Activated CD4-positive, alpha-beta T cell treated with anti-CD3 and anti-CD28 coated beads for 48 hours (primary cell): ENCODE measurements at regions not wholly inside any gene's neighbourhood (a gene's known extent, or its start where the extent isn't known, plus 50 kb on each side); places are given as distances from the start of the nearest gene placed in this dataset.

Experiments used
- DNase-seq: peaks from one replicate; pipeline ENCODE4 v3.0.0-alpha.2; 2020

DNA sequence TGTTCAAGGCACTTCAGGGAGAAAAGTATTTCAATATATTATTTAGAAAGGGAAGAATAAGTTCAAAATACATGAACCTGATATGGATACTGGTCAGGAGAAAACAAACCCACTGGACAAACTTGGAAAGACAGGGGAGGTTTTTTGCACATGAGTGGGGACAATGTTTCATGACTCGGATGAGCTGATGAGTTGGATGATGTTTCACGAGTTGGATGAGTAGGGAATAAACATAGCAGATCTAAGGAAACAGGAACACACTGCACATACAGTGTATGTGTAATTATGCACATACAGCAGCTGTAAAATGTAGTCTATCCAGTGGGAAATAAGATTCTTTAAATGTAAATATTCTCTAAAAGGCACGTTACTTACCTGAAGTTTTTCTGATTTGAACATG, 682.9 kb upstream of the ADAMTS5 start:
- DNase-seq, result no peak

DNA sequence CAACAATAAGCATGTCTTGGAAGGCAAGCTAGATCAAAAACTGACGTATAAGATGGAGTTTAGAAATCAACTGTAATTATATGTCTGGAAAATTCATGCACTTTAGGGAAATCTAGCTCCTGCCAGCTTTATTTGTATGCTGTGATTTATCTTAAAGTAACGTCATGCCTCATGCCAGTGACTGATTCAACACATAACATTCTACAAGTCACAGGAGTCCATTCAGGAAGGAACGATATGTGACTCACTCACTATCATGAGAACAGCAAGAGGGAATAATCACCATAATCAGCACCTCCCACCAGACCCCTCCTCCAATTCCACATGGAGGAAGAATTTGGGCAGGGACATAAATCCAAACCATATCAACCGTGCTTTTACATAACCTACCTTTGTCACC, 682.4 kb upstream of the ADAMTS5 start:
- DNase-seq, result no peak

DNA sequence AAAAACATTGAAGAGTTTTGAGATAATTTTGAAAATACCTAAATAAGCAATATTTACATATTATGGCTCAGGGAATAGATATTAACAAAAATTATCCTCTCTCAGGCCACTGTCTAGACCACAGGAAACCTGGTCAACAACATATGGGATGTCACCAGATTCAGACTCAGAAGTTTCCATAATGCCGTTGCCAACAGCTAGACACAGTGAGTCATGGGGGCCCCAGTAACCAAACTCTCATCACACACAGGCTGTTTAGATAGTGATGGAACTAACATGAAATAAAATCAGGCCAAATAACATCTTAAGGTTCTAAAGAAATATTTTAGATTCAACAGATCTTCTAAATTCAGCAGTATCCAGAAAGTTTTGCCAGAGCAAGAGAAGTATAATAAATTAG, 681.7 kb upstream of the ADAMTS5 start:
- no peak for DNase-seq

DNA sequence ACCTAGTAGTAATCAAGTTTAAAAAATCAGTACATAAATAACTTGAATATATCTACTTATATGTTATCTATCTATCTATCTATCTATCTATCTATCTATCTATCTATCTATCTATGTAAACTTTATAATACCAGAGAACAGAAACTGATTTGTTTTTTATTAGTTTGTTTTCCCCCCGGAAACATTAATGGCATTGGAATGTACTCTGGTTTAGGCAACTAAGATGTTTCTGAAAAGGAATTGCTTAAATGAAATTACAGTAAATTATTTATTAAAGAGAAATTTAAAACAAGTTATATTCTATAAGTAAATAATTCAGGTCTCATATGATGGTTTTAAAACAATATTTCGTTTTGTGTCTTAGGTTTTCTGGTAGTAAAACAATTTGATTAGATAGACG, 681.0 kb upstream of the ADAMTS5 start:
- no peak for DNase-seq

DNA sequence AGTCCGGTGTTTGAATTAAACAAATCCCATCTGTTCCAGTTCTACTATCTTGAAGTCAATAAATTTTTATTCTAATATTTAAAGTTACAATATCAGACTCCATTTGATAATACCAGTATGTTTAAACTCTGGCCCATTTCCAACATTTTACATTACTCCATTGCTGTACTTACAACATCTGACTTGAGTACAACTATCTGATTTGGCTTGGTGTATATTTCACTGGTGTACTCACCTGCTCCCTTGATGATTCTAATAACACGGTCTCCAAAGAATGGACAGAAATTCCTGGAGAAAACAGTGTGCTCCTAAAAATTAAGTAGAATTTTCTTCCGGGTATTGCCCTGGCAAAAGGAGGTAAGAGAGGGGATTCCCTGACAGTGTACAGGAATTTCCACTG, 680.5 kb upstream of the ADAMTS5 start:
- DNase-seq, result no peak

DNA sequence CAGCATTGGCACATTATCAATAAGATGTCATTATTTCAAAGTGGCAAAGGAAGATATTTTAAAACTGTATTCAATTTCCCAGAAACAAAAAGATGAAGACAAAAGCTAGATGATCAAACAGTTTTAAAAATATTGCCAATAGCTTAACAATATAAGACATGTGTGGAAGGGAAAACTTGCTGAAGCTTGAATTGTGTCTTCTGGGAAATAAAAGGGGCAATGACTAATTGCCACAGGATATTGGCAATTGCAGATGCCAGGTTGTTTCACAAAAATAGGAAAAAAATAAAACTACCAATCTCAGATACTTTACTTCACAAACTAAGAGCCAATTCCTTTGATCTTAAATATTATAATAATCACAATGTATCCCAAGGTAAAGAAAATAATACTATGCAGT, 679.8 kb upstream of the ADAMTS5 start:
- DNase-seq, result no peak

DNA sequence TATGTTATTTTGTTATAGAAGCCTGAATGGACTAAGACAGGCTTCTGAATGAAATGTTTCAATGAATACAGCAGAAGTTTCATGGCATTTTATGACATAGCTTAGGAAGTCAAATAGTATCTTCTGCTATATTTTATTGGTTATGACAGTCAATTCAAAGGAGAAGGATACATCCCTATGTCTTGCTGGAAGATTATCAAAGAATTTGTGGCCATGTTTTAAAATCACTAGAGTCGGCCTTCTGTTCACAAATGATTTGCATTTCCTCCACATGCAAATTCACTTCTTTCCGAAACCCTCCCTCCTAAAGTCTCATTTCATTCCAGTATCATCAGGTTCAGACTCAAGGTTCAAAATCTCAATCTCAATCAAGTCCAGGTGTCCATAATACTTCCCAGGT, 679.2 kb upstream of the ADAMTS5 start:
- no peak for DNase-seq

DNA sequence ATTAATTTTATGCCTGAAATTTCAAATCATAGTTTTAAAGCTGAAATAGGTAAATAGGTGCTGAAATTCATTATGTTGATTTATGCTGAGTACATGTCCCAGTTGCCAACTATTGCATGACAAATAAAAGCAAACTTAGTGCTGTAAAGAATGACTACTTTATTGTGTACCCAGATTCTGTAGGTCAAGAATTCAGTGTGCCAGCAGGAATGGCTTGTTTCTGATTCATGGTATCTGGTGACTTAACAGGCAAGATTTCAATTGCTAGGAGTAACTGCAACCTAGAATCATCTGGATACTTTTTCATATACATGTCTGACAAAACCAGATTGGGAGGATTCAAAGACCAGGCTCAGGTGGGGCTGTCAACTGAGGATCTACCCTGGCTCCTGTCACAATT, 678.4 kb upstream of the ADAMTS5 start:
- no peak for DNase-seq

DNA sequence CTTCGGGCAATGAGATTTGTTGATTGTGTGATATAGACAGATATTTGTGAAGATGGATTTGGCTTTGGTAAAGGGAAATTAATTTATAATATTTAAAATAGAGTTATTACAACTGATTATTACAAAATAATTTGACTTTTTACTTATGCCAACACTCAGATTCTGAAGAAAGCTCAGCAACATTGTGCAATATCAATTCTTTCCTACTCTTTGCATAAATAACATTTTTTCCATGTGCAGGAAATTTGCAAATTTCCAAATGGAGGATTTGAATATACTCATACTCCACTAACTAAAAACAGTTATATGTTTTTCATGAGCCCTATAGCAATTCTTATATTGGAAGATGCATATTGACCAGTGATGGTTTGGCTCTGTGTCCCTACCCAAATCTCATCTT, 676.4 kb upstream of the ADAMTS5 start:
- DNase-seq, result no peak

DNA sequence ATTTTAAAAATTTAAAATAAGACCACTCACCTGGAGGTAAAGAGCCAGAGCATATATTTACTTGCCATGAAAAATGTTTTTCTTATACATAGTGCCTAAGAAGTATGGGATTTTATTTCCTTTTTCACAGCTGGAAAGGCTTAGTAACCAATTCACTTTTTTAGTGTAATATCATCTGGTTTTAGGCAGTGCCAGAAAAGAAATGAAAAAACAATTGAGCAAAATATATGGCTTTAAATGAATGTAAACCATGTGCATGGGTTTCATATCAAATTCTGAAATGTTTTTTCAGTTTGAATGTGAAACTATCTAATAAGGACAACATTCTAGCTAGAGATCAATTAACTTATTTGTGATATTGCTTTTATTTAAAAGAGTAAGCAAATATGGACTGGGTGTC, 672.4 kb upstream of the ADAMTS5 start:
- DNase-seq, result no peak

DNA sequence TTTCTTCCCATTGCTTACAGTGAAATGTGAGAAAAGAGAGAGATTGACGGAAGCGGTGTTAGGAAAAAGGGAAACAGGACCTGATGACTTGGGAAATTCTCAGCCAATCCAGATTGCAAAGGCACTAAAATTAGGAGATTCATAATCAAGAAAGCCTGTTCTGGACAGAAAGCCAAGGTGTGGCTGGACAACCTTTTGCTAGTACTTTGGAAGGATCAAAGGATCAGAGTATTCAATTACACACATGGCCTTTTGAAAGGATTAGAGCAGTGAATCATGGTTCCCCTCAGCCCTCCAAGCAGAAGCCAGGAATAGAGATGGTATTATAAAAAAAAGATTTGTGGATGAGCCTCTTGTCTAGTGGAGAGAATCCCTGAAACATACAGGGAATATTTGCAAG, 669.8 kb upstream of the ADAMTS5 start:
- no peak for DNase-seq

DNA sequence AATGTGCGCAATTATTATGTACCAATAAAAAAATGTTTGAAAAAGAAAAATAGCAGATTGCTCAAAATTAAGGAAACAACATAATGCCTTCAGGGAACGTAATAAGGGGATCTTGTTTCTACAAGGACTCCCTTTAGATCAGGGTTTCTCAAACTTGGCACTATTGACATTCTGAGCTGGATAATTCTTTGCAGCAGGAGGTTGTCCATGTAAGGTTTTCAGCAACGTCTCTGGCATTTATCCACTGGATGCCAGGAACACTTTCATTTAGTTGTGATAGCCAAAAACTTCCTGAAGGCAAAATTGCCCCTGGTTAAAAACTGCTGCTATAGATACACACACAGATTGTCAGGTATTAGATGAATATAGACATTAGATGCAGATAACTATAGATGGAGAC, 666.7 kb upstream of the ADAMTS5 start:
- no peak for DNase-seq

DNA sequence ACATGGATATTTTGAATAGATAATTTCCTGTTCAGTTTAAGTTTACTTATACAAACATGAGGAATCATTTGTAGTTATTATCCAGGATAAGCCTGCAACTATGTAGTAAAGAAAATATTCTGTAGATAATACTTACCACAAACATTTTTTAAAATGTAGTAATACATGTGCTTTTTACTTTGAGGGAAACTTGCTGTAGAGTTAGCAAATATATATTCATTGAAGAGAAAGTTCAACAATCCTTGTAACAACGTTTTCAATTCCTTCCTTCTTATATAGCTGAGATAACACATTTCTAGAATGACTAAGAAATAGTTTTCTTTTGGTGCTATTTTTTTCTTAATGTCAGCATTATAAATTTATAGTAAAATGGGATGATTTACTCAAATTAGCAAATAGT, 664.6 kb upstream of the ADAMTS5 start:
- no peak for DNase-seq

DNA sequence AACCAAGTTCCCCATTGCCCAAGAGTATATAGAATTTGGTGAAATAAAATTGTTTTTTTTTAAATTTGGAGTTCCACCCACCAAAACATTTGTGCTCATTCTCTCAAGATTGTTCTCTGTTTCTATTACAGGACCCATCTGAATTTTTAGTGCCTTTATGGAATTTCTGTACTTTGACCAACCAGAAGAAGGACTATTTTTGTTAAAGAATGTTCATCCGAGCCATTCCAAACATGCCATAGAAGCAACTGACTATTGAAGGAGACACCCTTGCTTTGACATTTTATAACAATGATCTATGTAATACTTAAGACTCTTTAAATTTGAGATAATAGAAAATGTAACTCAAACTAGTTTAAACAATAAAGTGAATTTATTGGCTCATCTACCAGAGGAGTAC, 655.7 kb upstream of the ADAMTS5 start:
- DNase-seq, result no peak

DNA sequence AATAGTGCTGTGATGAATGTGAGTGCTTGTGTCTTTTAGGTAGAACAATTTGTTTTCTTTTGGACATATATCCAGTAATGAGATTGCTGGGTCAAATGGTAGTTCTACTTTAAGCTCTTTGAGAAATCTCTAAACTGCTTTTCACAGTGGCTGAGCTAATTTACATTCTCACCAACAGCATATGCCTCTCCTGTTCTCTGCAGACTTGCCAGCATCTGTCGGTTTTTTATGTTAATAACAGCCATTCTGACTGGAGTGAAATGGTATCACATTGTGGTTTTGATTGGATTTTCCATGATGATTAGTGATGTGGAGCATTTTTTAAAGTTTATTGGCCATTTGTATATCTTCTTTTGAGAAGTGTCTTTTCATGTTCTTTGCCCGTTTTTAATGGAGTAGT, 647.3 kb upstream of the ADAMTS5 start:
- DNase-seq, result no peak

DNA sequence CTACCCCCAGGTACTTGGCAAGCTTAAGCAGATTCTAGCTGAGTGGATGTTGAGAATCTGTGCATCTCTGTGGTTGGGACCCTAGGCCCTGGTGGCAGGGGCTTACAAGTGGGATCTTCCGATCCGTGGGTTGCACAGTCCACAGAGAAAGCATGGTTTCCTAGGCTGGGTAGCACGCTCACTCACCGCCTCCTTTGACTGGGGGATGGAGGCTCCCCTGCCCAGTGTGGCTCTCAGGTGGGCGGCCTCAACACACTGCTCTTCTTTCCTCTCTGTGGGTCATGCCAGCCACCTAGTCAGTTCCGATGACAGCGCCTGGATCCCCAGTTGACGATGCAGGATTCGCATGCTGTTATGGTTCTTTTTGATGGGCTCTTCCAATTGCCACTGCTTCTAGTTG, 639.5 kb upstream of the ADAMTS5 start:
- DNase-seq, result no peak

DNA sequence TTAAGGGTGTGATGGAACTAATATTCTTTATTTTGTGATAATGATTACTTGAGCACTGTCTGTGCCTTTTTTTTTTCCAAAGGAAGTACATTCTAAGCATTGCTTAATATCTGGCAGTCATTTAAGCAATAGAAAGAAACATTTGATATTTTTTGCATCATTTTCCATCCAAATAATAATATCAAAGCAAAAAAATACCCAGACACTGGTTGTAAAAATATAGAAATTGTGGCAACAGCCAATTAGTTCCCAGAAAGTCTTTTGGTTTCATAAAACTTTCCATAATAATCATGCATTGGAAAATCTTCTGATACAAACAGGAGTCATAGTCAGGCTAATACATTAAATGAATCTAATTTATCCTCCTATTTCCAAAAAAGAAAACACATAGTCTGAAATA, 629.3 kb upstream of the ADAMTS5 start:
- no peak for DNase-seq

DNA sequence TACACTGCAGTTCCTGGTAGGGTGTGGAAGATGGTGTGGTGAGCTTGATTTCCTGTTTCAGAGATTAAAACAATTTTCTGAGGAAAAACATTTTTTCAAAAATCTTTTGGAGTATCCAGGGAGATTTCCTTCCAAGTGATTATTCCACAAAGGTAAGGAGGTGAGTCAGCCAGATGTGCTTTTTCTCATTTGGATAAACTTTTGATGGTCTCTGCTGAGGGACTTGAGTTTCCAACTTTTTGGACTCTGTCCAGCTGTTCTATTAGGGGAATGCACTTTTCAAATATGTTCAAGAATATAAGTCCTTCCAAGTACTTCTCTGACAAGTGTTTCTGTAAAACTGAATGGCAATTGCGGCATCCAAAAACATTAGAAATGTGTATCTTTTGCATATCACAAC, 628.8 kb upstream of the ADAMTS5 start:
- no peak for DNase-seq

DNA sequence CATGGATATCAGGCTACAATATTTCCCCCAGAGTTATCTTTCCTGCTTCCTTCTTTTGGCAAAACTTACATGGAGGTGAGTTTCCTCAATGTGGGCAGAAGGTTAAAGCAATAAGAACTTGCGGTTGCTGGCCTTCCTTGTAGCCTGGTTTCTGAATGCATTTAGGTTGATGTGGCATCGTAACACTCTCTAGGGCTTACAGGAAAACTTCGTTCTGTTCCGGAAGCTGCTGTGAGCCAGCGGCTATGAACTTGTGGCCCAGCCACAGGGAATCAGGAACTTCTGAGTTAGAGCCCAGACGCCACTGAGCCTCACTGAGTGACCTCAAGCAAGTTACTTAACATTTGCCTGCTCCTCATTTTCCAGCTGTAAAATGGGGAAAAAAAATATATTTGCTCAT, 623.4 kb upstream of the ADAMTS5 start:
- no peak for DNase-seq

DNA sequence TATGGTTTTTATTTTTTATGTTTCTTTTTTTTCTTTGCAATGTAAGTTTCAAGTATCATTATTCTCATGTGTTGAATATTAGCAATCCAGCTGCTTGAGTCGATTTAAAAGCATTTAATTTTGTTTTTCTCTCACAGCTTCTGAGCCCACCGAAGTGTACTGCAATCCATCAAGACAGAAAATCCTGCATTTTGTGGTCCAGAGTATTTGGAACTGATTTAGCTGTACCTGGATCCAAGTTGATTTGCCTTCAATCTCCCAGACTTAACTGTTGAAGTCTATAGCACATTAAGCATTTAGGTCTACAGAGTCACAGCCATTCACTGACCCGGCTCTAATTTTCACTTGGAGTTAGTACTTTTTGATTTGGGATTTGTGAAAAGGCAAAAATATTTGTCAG, 622.9 kb upstream of the ADAMTS5 start:
- no peak for DNase-seq

DNA sequence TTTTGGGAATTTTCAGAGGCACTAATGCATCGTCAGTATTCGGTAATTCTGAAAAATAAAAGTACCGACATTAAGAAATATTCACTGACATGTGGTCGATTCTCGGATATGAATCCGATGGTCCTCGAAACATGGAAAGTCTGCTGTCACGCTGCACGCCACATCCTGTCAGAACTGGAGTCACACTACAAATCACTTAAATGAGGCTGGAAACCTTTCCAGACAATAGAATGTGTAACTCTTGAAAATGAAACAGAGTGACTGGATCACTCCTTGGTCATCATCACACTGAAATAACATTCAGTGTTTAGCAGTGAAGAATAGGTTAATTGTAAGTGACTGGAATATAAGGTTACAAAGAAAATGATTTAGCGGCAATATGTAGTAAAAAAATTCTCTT, 620.1 kb upstream of the ADAMTS5 start:
- DNase-seq, result no peak

DNA sequence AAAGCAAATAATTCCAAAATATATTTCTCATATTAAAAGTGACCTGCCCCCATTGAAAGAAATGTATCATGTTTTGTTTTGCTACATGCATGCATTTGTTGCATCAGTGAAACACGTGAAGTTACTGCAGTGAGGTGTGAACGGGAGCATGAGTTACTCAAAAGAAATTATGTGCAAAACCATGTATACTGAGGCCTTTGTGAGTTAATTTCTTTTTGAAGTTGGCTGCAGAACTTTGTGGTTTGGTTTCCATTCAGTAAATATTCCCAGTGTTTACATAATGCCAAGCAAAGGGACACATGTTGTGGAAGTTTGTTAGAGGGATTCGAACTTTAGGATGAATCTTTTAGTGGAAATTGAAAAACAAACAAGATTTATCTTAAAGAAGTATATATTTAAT, 619.4 kb upstream of the ADAMTS5 start:
- no peak for DNase-seq

DNA sequence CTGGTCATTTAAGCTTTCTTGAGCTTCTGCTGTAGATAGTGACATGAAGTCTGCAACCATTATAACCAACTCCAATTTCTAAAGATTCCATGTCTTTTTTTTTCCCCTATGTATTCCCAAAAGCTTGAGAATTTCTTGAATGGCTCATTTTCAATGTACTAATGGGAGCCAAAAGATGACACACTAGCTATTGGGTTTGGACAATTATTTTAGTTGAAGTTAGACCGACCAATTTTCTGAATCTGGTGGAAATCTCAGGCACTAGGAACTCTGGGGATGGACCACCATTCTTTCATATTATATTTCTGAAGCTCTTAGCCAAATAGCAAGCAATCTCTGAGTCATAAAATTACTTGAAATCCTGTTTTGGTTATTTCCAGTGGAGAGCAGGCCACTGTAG, 617.4 kb upstream of the ADAMTS5 start:
- DNase-seq, result no peak

DNA sequence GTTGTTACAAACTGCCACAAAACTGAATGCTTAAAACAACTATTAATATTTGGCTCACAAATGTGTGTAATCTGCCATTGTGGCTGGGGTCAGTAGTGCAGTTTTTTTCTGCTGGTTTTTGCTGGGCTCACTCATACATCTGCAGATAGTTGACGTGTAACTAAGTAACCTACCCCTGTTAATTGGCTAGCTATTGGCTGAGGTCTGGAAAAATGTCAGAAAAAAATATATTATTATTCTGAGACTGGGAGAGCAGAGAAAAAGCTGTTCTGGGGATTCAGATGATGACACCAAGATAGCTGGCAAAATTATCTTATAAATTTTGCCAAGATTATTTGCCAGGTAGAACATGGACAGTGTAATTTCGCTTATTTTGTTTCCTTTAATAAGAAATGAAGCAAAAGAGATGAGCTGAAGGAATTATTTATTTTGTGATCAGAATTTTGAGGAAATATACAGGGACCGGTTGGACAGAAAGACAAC, 616.1 kb upstream of the ADAMTS5 start:
- no peak for DNase-seq

DNA sequence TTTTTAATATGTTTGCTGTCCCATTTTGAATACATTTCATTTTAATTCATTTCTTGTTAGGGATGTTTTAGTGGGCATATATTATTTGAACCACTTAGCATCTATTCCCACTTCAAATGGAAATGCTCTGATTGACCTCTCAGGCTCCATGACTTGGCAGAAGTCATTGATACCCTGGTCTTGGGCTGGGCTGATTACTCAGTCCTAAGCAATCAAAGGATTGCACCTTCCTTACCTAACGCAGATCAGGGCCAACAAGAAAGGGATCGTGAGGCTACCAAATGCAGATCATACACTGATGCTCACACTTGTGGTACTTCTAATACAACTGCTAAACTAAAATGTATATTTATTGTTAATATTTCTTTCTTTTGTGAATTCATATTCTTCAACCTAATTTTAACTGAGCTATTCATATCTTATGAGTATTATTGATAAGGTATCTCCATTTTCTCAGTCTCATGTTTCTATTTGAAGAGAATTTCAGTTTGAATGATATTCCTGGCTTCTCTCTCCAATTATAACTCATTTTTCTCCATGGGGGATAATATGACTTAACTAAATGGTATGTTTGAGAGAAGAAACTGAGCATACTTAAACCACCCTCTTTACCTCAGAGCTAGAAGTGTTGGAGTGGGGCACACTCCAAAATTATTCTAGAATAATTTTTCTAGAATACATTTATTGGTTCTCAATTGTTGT, 615.5 kb upstream of the ADAMTS5 start:
- no peak for DNase-seq

DNA sequence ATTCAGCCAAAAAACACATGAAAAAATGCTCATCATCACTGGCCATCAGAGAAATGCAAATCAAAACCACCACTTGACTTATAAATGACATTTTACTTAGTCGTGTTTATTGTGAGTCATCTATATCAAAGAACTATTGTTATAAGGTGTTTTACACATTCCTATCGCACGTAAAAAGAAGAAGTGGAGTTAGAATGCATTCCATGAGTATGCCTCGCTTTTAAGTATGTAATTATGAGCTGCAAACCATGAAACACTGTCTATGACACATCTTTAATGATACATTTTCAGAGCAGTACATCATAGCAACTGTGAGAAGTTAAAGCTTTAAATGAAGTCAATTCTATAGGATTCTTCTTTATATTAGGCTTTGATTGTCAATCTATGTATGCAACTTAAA, 614.3 kb upstream of the ADAMTS5 start:
- DNase-seq, result no peak
